Activated CD8-positive, alpha-beta memory T cell treated with anti-CD3 and anti-CD28 coated beads, Interleukin-2, amount 50 U/mL, for 24 hours (primary cell): ENCODE measurements at regions not wholly inside any gene's neighbourhood (a gene's known extent, or its start where the extent isn't known, plus 50 kb on each side); places are given as distances from the start of the nearest gene placed in this dataset.
"Not testable (repeated sequence)": the region's sequence is repeated elsewhere in the genome, so short reads cannot be mapped to it uniquely, and the experiment has no call there.

Experiments used
- DNase-seq: peaks from one replicate; pipeline ENCODE4 v3.0.0-alpha.2; 2020; ENCODE audit errors: extremely low read depth

- not testable (repeated sequence) for DNase-seq
These were observed 141.3 kb upstream of the PITRM1 start for GRCh38 chr10:3313784-3314444.

GRCh38 chr10:3312403-3312940, 139.9 kb upstream of the PITRM1 start:
- DNase-seq: no peak

- no peak for DNase-seq
These were observed 137.6 kb upstream of the PITRM1 start for GRCh38 chr10:3310016-3310784.

DNA sequence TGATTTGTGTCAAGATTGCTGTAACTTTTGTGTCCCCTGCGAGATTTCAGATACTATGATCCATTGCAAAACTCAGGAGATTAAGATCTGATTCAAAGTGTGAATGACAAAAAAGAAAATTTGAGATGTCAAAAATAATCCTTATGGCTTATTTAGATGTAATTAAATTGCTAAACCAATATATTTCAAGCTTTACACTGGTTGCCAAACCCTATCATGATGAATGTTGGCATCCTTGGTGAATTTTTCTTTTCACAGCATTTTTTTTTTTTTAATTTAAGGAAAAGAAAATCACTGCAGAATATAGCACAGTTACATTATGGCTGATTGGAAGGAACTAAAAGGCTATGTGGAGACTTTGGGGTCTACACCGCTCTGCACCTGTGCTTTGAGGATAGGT, 133.5 kb upstream of the PITRM1 start:
- DNase-seq: no peak

DNA sequence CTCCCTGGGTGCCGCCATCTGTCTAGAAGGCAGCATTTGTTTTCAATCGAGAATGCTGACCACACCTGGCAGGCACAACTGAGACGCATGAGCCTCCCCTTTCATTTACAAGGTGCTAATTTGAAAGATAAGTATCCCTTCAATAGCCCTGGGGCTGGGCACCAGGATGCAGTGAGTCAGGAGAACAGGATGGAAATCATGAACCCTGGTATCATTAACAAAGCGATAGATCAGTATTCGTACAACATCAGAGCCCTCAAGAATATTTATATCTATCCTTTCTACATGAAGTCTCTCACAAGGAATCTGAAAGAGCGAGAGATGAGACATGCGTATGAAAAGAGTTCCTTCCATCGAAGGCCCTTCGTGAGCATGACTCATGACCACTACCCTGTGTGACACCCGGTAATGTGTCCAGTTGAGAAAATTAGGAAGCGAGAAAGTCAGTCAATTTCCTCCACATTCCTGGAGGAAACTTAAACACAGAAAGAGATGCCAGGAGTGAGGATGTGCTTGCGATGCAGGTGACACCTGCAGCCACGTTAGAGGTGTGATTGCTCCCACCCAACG, 123.1 kb upstream of the PITRM1 start:
- DNase-seq: no peak

DNA sequence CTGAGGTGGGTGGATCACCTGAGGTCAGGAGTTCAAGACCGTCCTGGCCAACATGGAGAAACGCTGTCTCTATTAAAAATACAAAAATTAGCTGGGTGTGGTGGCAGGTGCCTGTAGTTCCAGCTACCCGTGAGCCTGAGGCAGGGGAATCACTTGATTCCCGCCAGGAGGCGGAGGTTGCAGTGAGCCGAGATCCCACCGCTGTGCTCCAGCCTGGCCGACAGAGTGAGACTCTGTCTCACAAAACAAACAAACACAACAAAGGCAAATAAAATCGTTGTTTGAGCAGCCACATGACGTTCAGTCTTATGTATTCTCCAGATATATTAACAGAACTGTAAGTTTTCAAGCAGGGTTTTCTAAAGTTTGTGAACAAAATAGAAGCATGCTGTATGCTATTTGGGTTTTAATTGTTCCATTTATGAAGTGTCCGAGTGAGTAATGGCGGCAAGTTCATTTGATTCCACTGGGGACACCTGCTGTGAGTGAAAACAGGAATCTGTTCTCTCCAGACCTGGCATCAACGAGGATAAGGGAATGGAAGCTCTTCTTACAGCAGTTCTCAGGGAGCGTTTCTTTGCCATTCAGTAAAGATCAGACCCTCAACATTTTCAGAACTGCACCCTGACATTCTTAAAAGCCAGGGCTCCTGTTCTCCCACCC, 122.5 kb upstream of the PITRM1 start:
- no peak for DNase-seq

DNA sequence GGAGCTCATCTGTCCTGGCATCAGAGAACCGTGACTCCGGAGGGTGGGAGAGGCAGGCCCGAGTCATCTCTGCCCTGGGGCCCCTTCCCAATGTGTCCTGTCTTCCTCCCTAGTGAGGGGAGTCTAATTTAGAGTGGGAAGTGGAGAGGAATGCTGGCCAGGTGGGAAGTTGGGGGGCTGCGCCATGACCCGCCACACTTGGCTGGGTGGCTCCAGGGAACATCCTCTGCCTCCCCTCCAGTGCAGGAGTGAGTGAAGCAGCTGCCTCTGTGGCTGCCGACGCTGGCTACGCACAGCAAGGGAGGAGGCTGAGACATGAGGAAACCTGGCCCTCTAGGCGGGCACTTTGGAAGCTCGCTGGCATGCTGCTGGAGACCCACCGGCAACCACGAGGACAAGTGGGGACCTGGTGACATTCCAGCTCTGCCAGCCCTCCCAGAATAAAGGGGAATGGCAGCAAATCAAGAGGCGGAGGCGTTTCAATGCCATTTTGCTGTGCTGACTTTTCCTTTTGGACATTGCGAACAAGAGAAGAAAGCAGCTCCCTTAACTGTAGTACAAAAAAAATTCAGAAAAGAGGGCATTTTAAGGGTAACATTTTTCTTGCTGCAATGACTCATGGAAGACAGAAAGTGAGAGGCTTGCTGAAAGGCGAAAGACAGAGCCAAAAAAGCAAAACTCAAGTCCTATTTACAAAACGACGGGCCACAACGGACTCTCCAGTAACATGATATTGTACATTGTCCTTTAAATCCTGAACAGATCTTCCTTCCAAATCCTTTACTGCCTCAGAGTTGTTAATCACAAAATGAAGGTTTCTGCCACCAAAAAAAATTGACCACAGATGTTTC, 121.2 kb upstream of the PITRM1 start:
- DNase-seq: no peak

GRCh38 chr10:3292636-3293035, 120.1 kb upstream of the PITRM1 start:
- DNase-seq: no peak

- DNase-seq: no peak
These were observed 118.0 kb upstream of the PITRM1 start for GRCh38 chr10:3290550-3290949.

DNA sequence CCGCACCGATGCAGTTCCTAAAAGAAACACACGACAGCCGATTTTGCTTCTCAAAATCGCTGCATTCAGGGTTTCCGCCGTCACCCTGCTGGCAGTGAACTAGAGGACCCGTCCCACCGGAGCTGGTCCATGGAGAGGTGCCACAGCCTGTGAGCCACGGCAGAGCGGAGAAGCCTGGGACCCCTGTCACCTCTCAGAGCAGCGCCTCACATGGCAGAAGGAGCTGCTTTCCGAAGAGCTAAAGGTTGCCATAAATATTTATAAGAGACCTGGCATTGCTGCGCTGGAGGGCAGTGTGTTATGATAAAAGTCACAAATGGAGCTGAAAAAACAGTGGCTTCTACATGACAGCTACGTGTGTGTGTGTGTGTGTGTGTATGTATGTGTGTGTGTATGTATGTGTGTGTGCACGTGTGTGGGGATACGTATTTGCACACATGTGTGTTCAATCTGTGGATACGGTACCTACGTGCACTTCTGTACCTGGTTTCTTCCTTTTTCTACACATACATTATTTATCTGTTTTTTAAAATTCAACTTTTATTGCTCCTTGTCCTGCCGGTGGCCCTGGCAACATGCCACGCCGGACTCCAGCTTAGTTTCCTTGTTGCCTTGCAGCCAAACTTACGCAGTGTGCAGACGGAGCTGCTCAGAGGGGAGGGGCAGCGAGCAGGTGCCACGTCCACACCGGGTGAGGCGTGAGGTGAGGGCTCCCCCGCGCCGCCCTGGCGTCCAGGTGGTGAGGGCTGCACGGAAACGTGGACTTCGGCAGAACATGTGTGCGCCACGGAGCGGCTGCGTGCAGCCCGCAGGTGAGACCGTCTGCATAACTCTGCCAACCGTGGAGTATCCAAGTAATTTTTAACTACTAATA, 115.2 kb upstream of the PITRM1 start:
- no peak for DNase-seq

DNA sequence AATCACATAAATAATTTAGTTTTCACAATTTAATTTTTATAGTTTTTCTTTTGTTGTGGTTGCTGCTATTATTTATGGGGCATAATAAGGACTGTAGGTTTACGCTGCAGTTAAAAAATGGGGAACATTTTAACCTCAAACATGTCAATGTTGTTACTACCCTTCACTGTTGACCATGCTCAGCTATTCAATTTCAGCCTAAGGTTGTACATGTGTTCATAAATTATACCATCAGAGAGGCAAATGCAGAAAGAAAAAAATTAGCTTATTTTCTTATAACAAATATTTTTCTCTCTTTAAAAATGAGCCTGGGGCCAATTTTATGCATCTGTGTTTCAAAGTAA, 110.1 kb upstream of the PITRM1 start:
- DNase-seq: no peak

GRCh38 chr10:3281941-3282673, 109.5 kb upstream of the PITRM1 start:
- no peak for DNase-seq

DNA sequence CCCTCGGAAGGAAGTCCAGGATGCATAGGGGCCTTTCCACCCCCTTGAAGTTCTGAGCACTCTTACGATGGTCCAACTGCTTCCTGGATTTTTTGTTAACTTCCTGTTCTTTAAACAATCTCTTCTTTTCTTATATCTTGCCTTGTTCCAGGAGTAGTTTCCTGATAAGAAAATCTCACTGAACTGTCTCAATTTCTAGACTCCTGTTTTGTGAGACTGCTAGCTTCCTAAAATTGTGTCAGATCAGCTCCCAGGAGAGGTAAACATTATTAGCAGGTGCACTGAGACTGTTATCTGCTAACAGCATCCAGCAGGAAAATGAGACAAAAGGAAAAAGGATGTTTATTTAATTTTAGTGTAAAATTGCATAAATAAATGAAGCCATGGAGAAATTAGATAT, 106.2 kb upstream of the PITRM1 start:
- no peak for DNase-seq

- no peak for DNase-seq
These were observed 105.0 kb upstream of the PITRM1 start for GRCh38 chr10:3277566-3277965.

GRCh38 chr10:3274414-3274813, 101.8 kb upstream of the PITRM1 start:
- no peak for DNase-seq

GRCh38 chr10:3273966-3274365, 101.4 kb upstream of the PITRM1 start:
- DNase-seq: no peak

GRCh38 chr10:3272300-3272699, 99.7 kb upstream of the PITRM1 start:
- DNase-seq: no peak

DNA sequence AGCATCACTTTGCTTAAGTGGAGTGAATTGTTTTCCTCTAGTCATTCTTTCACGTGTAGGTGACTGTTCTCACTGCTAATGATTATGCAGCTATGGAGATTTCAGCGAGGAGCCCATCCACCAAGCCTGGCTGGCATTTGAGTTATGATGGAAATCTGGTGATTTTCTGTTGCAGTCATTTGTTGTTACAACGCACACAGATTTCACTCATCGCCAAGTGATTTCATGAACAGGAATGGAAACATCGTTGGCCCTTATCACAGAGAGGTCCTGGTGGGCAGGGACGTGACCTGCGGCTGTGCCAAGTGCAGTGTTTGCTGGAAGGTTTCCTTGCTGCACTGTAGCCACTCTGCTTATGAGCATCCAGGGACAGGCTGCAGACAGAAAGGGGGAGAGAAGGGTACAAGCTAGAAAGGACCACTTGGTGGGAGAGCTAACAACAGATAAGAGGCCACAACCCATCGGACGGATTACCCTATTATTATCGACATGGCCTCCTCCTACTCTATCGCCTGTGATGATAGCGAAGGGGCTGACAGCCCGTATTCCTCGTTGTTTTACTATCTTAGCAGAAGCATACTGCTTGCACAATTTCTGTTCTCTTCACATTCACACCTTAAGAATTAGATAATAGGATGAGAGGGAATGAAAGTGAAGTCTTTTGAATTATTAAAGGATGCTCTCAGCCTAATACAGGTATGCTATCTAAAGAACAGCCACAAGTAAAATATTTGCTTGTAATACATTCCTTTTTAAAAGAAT, 99.0 kb upstream of the PITRM1 start:
- no peak for DNase-seq
